Keratinocyte (primary cell): ENCODE measurements at regions not wholly inside any gene's neighbourhood (a gene's known extent, or its start where the extent isn't known, plus 50 kb on each side); places are given as distances from the start of the nearest gene placed in this dataset.

Source experiments
- CTCF ChIP-seq, 3 experiments: IDR thresholded peaks in 1 of 3; conservative IDR thresholded peaks in 1 of 3; optimal IDR thresholded peaks in 1 of 3; 2 replicates in 2 of 3; 3 replicates in 1 of 3; pipeline versions ENCODE3 to v1.5.1; 2011; ENCODE audit warnings: low read length in 3 of 3, mild to moderate bottlenecking in 3 of 3, moderate library complexity in 2 of 3, control low read depth in 1 of 3, inconsistent platforms in 1 of 3; ENCODE audit not compliant: insufficient read depth in 2 of 3; ENCODE audit errors: extremely low read depth in 1 of 3
- EZH2 ChIP-seq: IDR thresholded peaks from one replicate; pipeline ENCODE4 v1.6.1; 2012; ENCODE audit warnings: inconsistent platforms, mild to moderate bottlenecking, low read length, moderate library complexity

- TF ChIP-seq CTCF (optimal IDR thresholded peaks at IDR 0.05 in 1 of 3, IDR thresholded peaks at IDR 0.05 in 1 of 3, conservative IDR thresholded peaks at IDR 0.05 in 1 of 3; ENCODE audit: extremely low read depth in 1 of 3, insufficient read depth in 2 of 3, low read length in 3 of 3), result no peak
- no peak for TF ChIP-seq EZH2
These were observed 462.4 kb upstream of the ACVR2A start for GRCh38 chr2:147382322-147382948.
